Fibroblast of lung (primary cell): ENCODE measurements at regions not wholly inside any gene's neighbourhood (a gene's known extent, or its start where the extent isn't known, plus 50 kb on each side); places are given as distances from the start of the nearest gene placed in this dataset.

Experiments used
- CTCF ChIP-seq, 2 donors: IDR thresholded peaks in 1 of 2; conservative IDR thresholded peaks in 1 of 2; 1 replicate in 1 of 2; 2 replicates in 1 of 2; pipeline ENCODE4 v1.5.1; 2011 to 2012; ENCODE audit warnings: low read length in 2 of 2, control low read depth in 1 of 2, inconsistent platforms in 1 of 2, low read depth in 1 of 2, mild to moderate bottlenecking in 1 of 2
- EZH2 ChIP-seq: IDR thresholded peaks from 2 replicates; pipeline ENCODE4 v1.5.1; 2012; ENCODE audit warnings: low read length, control low read depth, mild to moderate bottlenecking; ENCODE audit errors: missing control alignments

DNA sequence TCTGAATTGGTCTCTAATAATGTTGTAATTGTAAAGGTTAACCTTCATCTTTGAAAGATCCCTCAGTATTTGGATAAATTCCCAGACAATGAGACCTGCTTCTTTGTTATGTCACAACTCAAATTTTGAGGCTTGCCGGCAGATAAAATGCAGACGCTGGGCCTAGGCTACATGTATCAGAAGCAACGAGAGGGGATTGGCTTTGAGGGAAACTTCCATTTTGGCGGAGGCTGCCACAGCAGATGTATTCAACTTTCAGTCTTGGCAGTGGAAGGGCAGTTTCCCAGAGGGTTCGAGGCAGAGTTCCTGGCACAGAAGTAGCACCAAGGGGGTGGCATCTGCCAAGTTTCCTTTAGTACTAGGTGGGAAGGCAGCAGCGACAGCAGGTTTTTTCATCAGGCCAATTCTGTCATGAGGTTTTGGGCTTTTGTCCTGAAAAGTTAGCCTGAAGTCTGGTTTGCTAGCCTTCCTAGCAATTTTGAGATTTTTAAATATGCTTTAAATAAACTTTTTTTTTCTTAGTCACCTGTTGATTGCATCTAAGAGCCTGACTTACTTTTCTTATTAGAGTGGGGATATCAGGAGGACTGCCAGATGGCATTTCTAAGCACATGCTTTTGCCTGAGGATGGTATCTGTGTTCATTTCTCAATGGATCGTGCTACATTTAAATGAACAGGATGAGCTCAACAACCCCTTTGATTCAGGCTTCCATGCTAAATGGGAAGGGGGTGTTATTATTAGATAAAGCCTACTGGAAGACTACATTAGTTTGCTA lies 89.5 kb upstream of the FAM3C start:
- no peak for TF ChIP-seq CTCF (conservative IDR thresholded peaks at IDR 0.05 in 1 of 2, IDR thresholded peaks at IDR 0.05 in 1 of 2; ENCODE audit: low read depth in 1 of 2, low read length in 2 of 2)
- TF ChIP-seq EZH2, result no peak
